Right atrium auricular region (tissue), 2 donors: ENCODE measurements at regions not wholly inside any gene's neighbourhood (a gene's known extent, or its start where the extent isn't known, plus 50 kb on each side); places are given as distances from the start of the nearest gene placed in this dataset.

ENCODE experiments used
- DNase-seq: peaks from one replicate; pipeline ENCODE4 v3.0.0-alpha.2; 2019; ENCODE audit warnings: low spot score
- H3K27ac ChIP-seq, 2 donors: fragments of 200-600 bp; sonication (generic); 1 replicate in 1 of 2; 2 replicates in 1 of 2; pipeline ENCODE4 v1.5.1; 2016 to 2019
- H3K27me3 ChIP-seq, 2 donors: fragments of 200-600 bp; sonication (generic); one replicate each; pipeline versions ENCODE4 v1.5.1 to v1.6.0; 2017 to 2019
- H3K36me3 ChIP-seq: fragments of 200-600 bp; sonication (generic); one replicate; pipeline ENCODE4 v1.5.1; 2016
- H3K4me1 ChIP-seq, 2 donors: fragments of 200-600 bp; sonication (generic); one replicate each; pipeline versions ENCODE4 v1.5.1 to v1.6.0; 2017 to 2019
- H3K4me3 ChIP-seq, 2 donors: fragments of 200-600 bp; sonication (generic); 1 replicate in 1 of 2; 2 replicates in 1 of 2; pipeline ENCODE4 v1.5.1; 2017 to 2019; ENCODE audit warnings: mild to moderate bottlenecking in 1 of 2, moderate library complexity in 1 of 2
- H3K9me3 ChIP-seq, 2 donors: fragments of 200-600 bp; sonication (generic); one replicate each; pipeline ENCODE4 v1.5.1; 2019
- CTCF ChIP-seq, 2 donors: fragments of 200-600 bp; sonication (generic); IDR thresholded peaks; one replicate each; pipeline ENCODE4 v1.5.1; 2019; ENCODE audit warnings: antibody characterized with exemption in 2 of 2

DNA sequence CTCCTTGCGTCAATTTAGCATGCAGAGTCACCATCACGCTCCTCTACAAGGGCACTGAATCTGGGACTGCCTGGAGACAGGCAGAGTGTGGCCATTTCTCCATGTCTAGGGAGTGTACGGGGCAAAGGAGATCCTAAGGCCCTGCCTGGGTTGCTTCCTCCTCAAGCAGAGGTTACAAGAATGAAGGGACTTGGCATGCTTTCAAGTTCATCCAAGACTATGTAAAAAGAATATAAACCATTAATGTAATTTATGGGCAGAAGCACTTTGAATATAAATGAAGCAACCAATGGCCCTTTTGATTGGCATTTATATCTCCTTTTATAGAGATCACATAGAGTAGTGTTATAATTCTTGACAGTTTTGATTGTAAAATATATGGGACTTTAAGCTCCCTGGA is 137.5 kb downstream of the BTBD3 start:
- H3K27ac ChIP-seq = no peak overlapping the region
- H3K9me3 ChIP-seq = no peaks in the 10 kb centered on the region
- no peak for TF ChIP-seq CTCF (IDR thresholded peaks at IDR 0.05)
- no peak for DNase-seq
- no peaks in the 10 kb centered on the region for H3K36me3 ChIP-seq
- no peak overlapping the region for H3K4me3 ChIP-seq
- no peaks in the 10 kb centered on the region for H3K4me1 ChIP-seq
- no peaks in the 10 kb centered on the region for H3K27me3 ChIP-seq

GRCh38 chr20:12056839-12057238 is 139.1 kb downstream of the BTBD3 start:
- Histone ChIP-seq H3K27ac (no peak overlapping the region), H3K27me3 (no peaks in the 10 kb centered on the region)

GRCh38 chr20:12057778-12058177 is 140.1 kb downstream of the BTBD3 start:
- Histone ChIP-seq H3K4me1 (no peaks in the 10 kb centered on the region), H3K36me3 (no peaks in the 10 kb centered on the region), H3K27ac (no peak overlapping the region), H3K27me3 (no peaks in the 10 kb centered on the region), H3K9me3 (no peaks in the 10 kb centered on the region), H3K4me3 (no peak overlapping the region)
- no peak for DNase-seq
- no peak for TF ChIP-seq CTCF (IDR thresholded peaks at IDR 0.05)

More at GRCh38 chr20:12056839-12057238, 139.1 kb downstream of the BTBD3 start:
- no peak for DNase-seq
- H3K4me1 ChIP-seq = no peaks in the 10 kb centered on the region
- TF ChIP-seq CTCF (IDR thresholded peaks at IDR 0.05) = no peak
- no peaks in the 10 kb centered on the region for H3K36me3 ChIP-seq
- no peaks in the 10 kb centered on the region for H3K9me3 ChIP-seq
- no peak overlapping the region for H3K4me3 ChIP-seq

GRCh38 chr20:12058216-12058615 is 140.5 kb downstream of the BTBD3 start:
- Histone ChIP-seq H3K27ac (no peak overlapping the region), H3K36me3 (no peaks in the 10 kb centered on the region), H3K9me3 (no peaks in the 10 kb centered on the region), H3K27me3 (no peaks in the 10 kb centered on the region), H3K4me3 (no peak overlapping the region), H3K4me1 (no peaks in the 10 kb centered on the region)
- no peak for TF ChIP-seq CTCF (IDR thresholded peaks at IDR 0.05)
- DNase-seq = no peak

DNA sequence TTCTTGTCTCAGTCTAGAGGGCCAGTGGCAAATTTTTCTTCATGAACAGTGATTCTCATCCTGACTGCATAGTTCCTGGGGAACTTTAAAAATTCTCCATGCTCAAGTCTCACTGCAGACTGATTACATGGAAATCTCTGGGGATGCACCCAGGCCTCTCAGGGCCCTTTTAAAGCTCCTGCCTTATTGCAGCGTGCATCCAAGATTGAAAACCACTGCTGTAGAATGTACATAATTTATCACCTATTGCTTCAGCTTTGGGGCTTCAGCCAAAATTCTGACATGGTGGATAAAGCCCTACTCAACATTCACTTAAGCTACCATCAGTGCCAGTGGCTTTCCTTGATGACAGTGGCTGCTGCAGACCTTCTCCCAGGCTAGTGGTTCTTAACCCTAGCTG is 143.8 kb downstream of the BTBD3 start:
- H3K4me1 ChIP-seq = no peaks in the 10 kb centered on the region
- no peak overlapping the region for H3K4me3 ChIP-seq
- H3K9me3 ChIP-seq = no peaks in the 10 kb centered on the region
- no peaks in the 10 kb centered on the region for H3K27me3 ChIP-seq
- H3K36me3 ChIP-seq = no peaks in the 10 kb centered on the region
- no peak overlapping the region for H3K27ac ChIP-seq
- no peak for TF ChIP-seq CTCF (IDR thresholded peaks at IDR 0.05)
- DNase-seq = no peak

GRCh38 chr20:12063106-12063684 is 145.5 kb downstream of the BTBD3 start:
- Histone ChIP-seq H3K4me1 (no peaks in the 10 kb centered on the region), H3K36me3 (no peaks in the 10 kb centered on the region), H3K27ac (no peak overlapping the region), H3K27me3 (no peaks in the 10 kb centered on the region), H3K9me3 (no peaks in the 10 kb centered on the region), H3K4me3 (no peak overlapping the region)
- TF ChIP-seq CTCF (IDR thresholded peaks at IDR 0.05) = no peak
- DNase-seq = no peak
